ENCODE measurements at regions not wholly inside any gene's neighbourhood (a gene's known extent, or its start where the extent isn't known, plus 50 kb on each side); places are given as distances from the start of the nearest gene placed in this dataset.

DNA sequence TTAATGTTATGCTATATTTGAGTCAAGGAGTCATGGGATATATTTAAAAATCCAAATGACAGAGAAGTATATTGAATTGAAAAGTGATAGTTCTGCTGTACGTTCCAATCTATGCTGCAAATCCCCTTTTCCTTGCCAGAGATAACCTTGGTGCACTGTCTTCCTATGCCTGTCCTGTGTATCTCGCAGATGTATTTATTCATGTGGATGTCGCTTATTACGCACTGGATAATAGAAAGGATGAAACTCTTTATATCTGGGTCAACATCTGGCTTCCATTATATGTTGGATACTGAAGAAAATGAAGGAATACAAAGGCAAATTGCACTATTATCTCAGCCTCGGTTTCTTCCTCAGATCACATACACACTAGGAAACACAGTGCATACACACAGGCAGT lies 331.3 kb downstream of the BCKDHB start:
- TF ChIP-seq, protein P1, sequence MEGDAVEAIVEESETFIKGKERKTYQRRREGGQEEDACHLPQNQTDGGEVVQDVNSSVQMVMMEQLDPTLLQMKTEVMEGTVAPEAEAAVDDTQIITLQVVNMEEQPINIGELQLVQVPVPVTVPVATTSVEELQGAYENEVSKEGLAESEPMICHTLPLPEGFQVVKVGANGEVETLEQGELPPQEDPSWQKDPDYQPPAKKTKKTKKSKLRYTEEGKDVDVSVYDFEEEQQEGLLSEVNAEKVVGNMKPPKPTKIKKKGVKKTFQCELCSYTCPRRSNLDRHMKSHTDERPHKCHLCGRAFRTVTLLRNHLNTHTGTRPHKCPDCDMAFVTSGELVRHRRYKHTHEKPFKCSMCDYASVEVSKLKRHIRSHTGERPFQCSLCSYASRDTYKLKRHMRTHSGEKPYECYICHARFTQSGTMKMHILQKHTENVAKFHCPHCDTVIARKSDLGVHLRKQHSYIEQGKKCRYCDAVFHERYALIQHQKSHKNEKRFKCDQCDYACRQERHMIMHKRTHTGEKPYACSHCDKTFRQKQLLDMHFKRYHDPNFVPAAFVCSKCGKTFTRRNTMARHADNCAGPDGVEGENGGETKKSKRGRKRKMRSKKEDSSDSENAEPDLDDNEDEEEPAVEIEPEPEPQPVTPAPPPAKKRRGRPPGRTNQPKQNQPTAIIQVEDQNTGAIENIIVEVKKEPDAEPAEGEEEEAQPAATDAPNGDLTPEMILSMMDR (IDR thresholded peaks at IDR 0.05) = no peak
- no peak for TF ChIP-seq POLR2AphosphoS5 (IDR thresholded peaks at IDR 0.05)
